ENCODE measurements at regions not wholly inside any gene's neighbourhood (a gene's known extent, or its start where the extent isn't known, plus 50 kb on each side); places are given as distances from the start of the nearest gene placed in this dataset.

GRCh38 chr4:151829309-151829708 lies 68.5 kb upstream of the GATB start (continued):
- TF ChIP-seq CSRNP3 (CRISPR knock-in tag; IDR thresholded peaks at IDR 0.05), result no peak

DNA sequence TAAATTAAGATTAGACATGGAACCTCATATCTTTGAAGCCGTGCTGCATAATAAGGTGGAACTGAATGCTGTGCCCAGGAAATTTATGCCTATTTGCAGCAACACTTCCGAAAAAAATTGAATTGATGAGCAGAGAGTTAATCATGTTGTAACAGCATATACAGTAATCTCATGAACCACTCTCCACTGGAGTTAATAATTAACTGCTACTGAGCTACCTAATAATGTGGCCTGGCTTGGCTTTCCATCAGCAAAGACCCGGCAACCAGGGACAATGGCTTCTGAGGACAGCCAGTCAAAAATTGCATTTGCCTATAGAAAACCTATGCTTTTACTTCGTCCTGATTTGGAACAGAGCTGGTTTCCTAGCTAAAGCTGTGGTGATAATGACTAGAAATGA lies 63.8 kb upstream of the GATB start:
- TF ChIP-seq GLIS3 (CRISPR knock-in tag; IDR thresholded peaks at IDR 0.05) (no peak), ZNF565 (CRISPR knock-in tag; conservative IDR thresholded peaks at IDR 0.05; ENCODE audit: low read depth) (no peak), ZFP30 (CRISPR knock-in tag; IDR thresholded peaks at IDR 0.05) (no peak), PATZ1 (CRISPR knock-in tag; IDR thresholded peaks at IDR 0.05; ENCODE audit: borderline replicate concordance) (no peak), OSR1 (CRISPR knock-in tag; IDR thresholded peaks at IDR 0.05) (no peak), PPARA (CRISPR knock-in tag; IDR thresholded peaks at IDR 0.05; ENCODE audit: borderline replicate concordance) (no peak), ZFP3 (CRISPR knock-in tag; IDR thresholded peaks at IDR 0.05) (no peak), CSRNP3 (CRISPR knock-in tag; IDR thresholded peaks at IDR 0.05) (no peak)
- ATAC-seq, result no peak

- no peak for TF ChIP-seq CSRNP3 (CRISPR knock-in tag; IDR thresholded peaks at IDR 0.05)
- no peak for TF ChIP-seq ESRRG (CRISPR knock-in tag; IDR thresholded peaks at IDR 0.05)
- no peak for TF ChIP-seq ZNF70 (CRISPR knock-in tag; IDR thresholded peaks at IDR 0.05)
- TF ChIP-seq RARB (CRISPR knock-in tag; IDR thresholded peaks at IDR 0.05), result no peak
- no peak for TF ChIP-seq BACH2 (CRISPR knock-in tag; IDR thresholded peaks at IDR 0.05; ENCODE audit: borderline replicate concordance)
- no peak for TF ChIP-seq ZC3H10 (CRISPR knock-in tag; IDR thresholded peaks at IDR 0.05)
- TF ChIP-seq, protein P1, sequence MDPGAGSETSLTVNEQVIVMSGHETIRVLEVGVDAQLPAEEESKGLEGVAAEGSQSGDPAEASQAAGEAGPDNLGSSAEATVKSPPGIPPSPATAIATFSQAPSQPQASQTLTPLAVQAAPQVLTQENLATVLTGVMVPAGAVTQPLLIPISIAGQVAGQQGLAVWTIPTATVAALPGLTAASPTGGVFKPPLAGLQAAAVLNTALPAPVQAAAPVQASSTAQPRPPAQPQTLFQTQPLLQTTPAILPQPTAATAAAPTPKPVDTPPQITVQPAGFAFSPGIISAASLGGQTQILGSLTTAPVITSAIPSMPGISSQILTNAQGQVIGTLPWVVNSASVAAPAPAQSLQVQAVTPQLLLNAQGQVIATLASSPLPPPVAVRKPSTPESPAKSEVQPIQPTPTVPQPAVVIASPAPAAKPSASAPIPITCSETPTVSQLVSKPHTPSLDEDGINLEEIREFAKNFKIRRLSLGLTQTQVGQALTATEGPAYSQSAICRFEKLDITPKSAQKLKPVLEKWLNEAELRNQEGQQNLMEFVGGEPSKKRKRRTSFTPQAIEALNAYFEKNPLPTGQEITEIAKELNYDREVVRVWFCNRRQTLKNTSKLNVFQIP (CRISPR knock-in tag; IDR thresholded peaks at IDR 0.05; ENCODE audit: borderline replicate concordance, low read depth), result no peak
- TF ChIP-seq TSHZ2 (CRISPR knock-in tag; IDR thresholded peaks at IDR 0.05), result no peak
- ATAC-seq, result no peak
These were observed 61.5 kb upstream of the GATB start for GRCh38 chr4:151822331-151822730.

DNA sequence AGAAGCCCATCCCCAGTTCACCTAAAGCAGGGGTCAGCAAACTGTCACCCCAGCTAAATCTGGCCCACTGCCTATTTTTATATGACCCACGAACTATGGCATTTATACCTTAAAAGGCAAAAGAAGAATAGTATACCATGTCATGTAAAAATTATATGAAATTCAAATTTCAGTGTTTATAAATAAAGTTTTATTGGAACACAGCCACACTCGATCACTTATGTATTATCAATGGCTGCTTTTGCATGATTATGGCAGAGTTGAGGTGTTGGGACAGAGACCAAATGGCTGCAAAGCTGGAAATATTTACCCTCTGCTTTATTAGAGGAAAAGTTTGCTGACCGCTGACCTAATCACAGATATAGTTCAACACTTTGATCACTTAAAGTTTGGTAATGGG lies 59.2 kb upstream of the GATB start:
- no peak for ATAC-seq
- TF ChIP-seq ESRRG (CRISPR knock-in tag; IDR thresholded peaks at IDR 0.05), result no peak

- no peak for ATAC-seq
- TF ChIP-seq ZFP3 (CRISPR knock-in tag; IDR thresholded peaks at IDR 0.05) (no peak), ESRRG (CRISPR knock-in tag; IDR thresholded peaks at IDR 0.05) (no peak), ZNF8 (CRISPR knock-in tag; IDR thresholded peaks at IDR 0.05) (no peak), ZNF70 (CRISPR knock-in tag; IDR thresholded peaks at IDR 0.05) (no peak), ZC3H10 (CRISPR knock-in tag; IDR thresholded peaks at IDR 0.05) (no peak), TOX (CRISPR knock-in tag; IDR thresholded peaks at IDR 0.05; ENCODE audit: borderline replicate concordance) (no peak), PPARA (CRISPR knock-in tag; IDR thresholded peaks at IDR 0.05; ENCODE audit: borderline replicate concordance) (no peak), ARNTL (CRISPR knock-in tag; IDR thresholded peaks at IDR 0.05; ENCODE audit: borderline replicate concordance, low read depth) (no peak), TSHZ2 (CRISPR knock-in tag; IDR thresholded peaks at IDR 0.05) (no peak), SNAI2 (CRISPR knock-in tag; IDR thresholded peaks at IDR 0.05) (no peak), BACH2 (CRISPR knock-in tag; IDR thresholded peaks at IDR 0.05; ENCODE audit: borderline replicate concordance) (no peak), ISL1 (CRISPR knock-in tag; IDR thresholded peaks at IDR 0.05) (no peak), ZFP30 (CRISPR knock-in tag; IDR thresholded peaks at IDR 0.05) (no peak)
These were observed 50.6 kb upstream of the GATB start for GRCh38 chr4:151811403-151811802.
